ENCODE measurements at regions not wholly inside any gene's neighbourhood (a gene's known extent, or its start where the extent isn't known, plus 50 kb on each side); places are given as distances from the start of the nearest gene placed in this dataset.

DNA sequence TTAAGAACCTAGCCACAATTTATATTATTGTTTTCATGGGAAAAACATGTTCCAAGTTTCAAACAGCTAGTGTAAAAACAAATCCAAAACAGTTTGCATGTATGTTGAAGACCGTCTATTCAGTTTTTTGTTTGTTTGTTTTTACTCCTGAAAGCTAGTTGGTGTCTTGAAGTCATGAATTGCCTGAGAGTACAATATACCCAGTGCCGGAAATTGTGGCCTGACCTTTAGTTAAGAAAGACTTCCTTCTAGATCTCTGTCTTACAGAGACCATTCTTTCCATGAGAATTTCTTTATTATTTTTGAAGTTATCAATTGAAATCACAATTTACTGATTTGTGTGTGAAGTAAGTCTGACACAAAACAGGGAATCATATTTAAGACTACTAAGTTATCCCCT lies 474.8 kb downstream of the KCNJ2 start:
- Histone ChIP-seq H3K27ac (ENCODE audit: low read depth) (no peak overlapping the region), H4K20me1 (replicated peaks; ENCODE audit: insufficient read depth) (no peaks in the 10 kb centered on the region), H3F3A (replicated peaks; ENCODE audit: low read depth) (no peaks in the 10 kb centered on the region), H3K4me2 (no peak overlapping the region), H3K9me2 (ENCODE audit: insufficient read depth) (no peaks in the 10 kb centered on the region), H3K4me1 (ENCODE audit: insufficient read depth) (peaks cover 21% of the 10 kb centered on the region), H3K27me3 (ENCODE audit: insufficient read depth) (no peaks in the 10 kb centered on the region), H3K4me3 (no peak overlapping the region), H2AFZ (no peak overlapping the region), H3K36me3 (ENCODE audit: insufficient read depth) (no peaks in the 10 kb centered on the region), H3K79me2 (replicated peaks; ENCODE audit: insufficient read depth) (no peaks in the 10 kb centered on the region)
- ATAC-seq (no peak), DNase-seq (ENCODE audit: low spot score) (no peak)
- Mint-ChIP-seq H3K27me3 (ENCODE audit: insufficient read depth, low read depth, poor library complexity) (no peaks in the 10 kb centered on the region), H3K36me3 (ENCODE audit: low read depth) (0 out of 3 replicates have a peak, but pooled peaks cover 3% of the 10 kb centered on the region), H3K4me3 (no peak overlapping the region), H3K9me3 (peaks cover 6% of the 10 kb centered on the region; the same call in 2 of the 3 replicates), H3K4me1 (peaks cover 24% of the 10 kb centered on the region), H3K27ac (no peak overlapping the region)
- TF ChIP-seq, protein P1, sequence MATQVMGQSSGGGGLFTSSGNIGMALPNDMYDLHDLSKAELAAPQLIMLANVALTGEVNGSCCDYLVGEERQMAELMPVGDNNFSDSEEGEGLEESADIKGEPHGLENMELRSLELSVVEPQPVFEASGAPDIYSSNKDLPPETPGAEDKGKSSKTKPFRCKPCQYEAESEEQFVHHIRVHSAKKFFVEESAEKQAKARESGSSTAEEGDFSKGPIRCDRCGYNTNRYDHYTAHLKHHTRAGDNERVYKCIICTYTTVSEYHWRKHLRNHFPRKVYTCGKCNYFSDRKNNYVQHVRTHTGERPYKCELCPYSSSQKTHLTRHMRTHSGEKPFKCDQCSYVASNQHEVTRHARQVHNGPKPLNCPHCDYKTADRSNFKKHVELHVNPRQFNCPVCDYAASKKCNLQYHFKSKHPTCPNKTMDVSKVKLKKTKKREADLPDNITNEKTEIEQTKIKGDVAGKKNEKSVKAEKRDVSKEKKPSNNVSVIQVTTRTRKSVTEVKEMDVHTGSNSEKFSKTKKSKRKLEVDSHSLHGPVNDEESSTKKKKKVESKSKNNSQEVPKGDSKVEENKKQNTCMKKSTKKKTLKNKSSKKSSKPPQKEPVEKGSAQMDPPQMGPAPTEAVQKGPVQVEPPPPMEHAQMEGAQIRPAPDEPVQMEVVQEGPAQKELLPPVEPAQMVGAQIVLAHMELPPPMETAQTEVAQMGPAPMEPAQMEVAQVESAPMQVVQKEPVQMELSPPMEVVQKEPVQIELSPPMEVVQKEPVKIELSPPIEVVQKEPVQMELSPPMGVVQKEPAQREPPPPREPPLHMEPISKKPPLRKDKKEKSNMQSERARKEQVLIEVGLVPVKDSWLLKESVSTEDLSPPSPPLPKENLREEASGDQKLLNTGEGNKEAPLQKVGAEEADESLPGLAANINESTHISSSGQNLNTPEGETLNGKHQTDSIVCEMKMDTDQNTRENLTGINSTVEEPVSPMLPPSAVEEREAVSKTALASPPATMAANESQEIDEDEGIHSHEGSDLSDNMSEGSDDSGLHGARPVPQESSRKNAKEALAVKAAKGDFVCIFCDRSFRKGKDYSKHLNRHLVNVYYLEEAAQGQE (IDR thresholded peaks at IDR 0.05; ENCODE audit: unreplicated experiment) = no peak
- TF ChIP-seq NANOG (IDR thresholded peaks at IDR 0.05; ENCODE audit: borderline replicate concordance) = no peak
- no peak for TF ChIP-seq ZNF114 (CRISPR knock-in tag; IDR thresholded peaks at IDR 0.05)

DNA sequence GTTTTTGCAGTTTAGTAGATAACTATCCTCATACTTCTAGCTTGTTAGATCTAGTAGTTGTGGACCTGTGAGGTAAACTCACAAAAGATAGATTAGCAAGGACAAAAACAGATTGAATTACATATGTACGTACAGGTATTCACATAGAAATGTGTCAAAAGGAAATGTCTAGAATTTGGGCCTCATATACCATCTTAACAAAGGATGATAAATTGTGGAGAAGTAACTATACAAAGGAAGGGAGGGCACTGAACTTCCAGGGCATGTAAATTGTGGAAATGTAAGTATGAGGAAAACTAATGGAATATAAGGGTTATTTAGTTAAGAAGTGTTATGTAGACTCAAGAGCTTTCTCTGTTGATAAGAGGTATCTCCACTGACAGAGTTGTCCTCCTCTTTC lies 477.3 kb downstream of the KCNJ2 start:
- no peaks in the 10 kb centered on the region for H3F3A ChIP-seq (replicated peaks; ENCODE audit: low read depth)
- no peak overlapping the region for H3K4me2 ChIP-seq
- ATAC-seq = no peak
- no peaks in the 10 kb centered on the region for H3K79me2 ChIP-seq (replicated peaks; ENCODE audit: insufficient read depth)
- no peaks in the 10 kb centered on the region for H3K9me2 ChIP-seq (ENCODE audit: insufficient read depth)
- no peak overlapping the region for H3K27ac ChIP-seq (ENCODE audit: low read depth)
- H3K4me1 ChIP-seq (ENCODE audit: insufficient read depth) = peaks cover 7% of the 10 kb centered on the region; the same call in 1 of the 2 replicates
- no peak for DNase-seq (ENCODE audit: low spot score)
- H4K20me1 ChIP-seq (replicated peaks; ENCODE audit: insufficient read depth) = no peaks in the 10 kb centered on the region
- no peak overlapping the region for H3K4me3 Mint-ChIP-seq
- no peaks in the 10 kb centered on the region for H3K27me3 ChIP-seq (ENCODE audit: insufficient read depth)
- no peaks in the 10 kb centered on the region for H3K27me3 Mint-ChIP-seq (ENCODE audit: insufficient read depth, low read depth, poor library complexity)
- peaks cover 7% of the 10 kb centered on the region; the same call in 2 of the 3 replicates for H3K4me1 Mint-ChIP-seq
- H3K4me3 ChIP-seq = no peak overlapping the region
- no peaks in the 10 kb centered on the region for H3K36me3 ChIP-seq (ENCODE audit: insufficient read depth)
- 0 out of 3 replicates have a peak, but pooled peaks cover 3% of the 10 kb centered on the region for H3K36me3 Mint-ChIP-seq (ENCODE audit: low read depth)
- no peak overlapping the region for H2AFZ ChIP-seq
- H3K9me3 Mint-ChIP-seq = peaks cover 6% of the 10 kb centered on the region; the same call in 2 of the 3 replicates
- H3K27ac Mint-ChIP-seq = no peak overlapping the region
- TF ChIP-seq JUNB (IDR thresholded peaks at IDR 0.05; ENCODE audit: unreplicated experiment) (no peak), EZH2phosphoT487 (IDR thresholded peaks at IDR 0.05; ENCODE audit: unreplicated experiment) (no peak), ZNF331 (CRISPR knock-in tag; IDR thresholded peaks at IDR 0.05; ENCODE audit: low read depth) (no peak), POLR2AphosphoS5 (IDR thresholded peaks at IDR 0.05; ENCODE audit: low read depth) (no peak), ZNF114 (CRISPR knock-in tag; IDR thresholded peaks at IDR 0.05) (no peak), CREB1 (CRISPR knock-in tag; IDR thresholded peaks at IDR 0.05; ENCODE audit: low read depth) (no peak), EZH2 (IDR thresholded peaks at IDR 0.05; ENCODE audit: low read depth, unreplicated experiment) (no peak)
- TF ChIP-seq, protein P2, sequence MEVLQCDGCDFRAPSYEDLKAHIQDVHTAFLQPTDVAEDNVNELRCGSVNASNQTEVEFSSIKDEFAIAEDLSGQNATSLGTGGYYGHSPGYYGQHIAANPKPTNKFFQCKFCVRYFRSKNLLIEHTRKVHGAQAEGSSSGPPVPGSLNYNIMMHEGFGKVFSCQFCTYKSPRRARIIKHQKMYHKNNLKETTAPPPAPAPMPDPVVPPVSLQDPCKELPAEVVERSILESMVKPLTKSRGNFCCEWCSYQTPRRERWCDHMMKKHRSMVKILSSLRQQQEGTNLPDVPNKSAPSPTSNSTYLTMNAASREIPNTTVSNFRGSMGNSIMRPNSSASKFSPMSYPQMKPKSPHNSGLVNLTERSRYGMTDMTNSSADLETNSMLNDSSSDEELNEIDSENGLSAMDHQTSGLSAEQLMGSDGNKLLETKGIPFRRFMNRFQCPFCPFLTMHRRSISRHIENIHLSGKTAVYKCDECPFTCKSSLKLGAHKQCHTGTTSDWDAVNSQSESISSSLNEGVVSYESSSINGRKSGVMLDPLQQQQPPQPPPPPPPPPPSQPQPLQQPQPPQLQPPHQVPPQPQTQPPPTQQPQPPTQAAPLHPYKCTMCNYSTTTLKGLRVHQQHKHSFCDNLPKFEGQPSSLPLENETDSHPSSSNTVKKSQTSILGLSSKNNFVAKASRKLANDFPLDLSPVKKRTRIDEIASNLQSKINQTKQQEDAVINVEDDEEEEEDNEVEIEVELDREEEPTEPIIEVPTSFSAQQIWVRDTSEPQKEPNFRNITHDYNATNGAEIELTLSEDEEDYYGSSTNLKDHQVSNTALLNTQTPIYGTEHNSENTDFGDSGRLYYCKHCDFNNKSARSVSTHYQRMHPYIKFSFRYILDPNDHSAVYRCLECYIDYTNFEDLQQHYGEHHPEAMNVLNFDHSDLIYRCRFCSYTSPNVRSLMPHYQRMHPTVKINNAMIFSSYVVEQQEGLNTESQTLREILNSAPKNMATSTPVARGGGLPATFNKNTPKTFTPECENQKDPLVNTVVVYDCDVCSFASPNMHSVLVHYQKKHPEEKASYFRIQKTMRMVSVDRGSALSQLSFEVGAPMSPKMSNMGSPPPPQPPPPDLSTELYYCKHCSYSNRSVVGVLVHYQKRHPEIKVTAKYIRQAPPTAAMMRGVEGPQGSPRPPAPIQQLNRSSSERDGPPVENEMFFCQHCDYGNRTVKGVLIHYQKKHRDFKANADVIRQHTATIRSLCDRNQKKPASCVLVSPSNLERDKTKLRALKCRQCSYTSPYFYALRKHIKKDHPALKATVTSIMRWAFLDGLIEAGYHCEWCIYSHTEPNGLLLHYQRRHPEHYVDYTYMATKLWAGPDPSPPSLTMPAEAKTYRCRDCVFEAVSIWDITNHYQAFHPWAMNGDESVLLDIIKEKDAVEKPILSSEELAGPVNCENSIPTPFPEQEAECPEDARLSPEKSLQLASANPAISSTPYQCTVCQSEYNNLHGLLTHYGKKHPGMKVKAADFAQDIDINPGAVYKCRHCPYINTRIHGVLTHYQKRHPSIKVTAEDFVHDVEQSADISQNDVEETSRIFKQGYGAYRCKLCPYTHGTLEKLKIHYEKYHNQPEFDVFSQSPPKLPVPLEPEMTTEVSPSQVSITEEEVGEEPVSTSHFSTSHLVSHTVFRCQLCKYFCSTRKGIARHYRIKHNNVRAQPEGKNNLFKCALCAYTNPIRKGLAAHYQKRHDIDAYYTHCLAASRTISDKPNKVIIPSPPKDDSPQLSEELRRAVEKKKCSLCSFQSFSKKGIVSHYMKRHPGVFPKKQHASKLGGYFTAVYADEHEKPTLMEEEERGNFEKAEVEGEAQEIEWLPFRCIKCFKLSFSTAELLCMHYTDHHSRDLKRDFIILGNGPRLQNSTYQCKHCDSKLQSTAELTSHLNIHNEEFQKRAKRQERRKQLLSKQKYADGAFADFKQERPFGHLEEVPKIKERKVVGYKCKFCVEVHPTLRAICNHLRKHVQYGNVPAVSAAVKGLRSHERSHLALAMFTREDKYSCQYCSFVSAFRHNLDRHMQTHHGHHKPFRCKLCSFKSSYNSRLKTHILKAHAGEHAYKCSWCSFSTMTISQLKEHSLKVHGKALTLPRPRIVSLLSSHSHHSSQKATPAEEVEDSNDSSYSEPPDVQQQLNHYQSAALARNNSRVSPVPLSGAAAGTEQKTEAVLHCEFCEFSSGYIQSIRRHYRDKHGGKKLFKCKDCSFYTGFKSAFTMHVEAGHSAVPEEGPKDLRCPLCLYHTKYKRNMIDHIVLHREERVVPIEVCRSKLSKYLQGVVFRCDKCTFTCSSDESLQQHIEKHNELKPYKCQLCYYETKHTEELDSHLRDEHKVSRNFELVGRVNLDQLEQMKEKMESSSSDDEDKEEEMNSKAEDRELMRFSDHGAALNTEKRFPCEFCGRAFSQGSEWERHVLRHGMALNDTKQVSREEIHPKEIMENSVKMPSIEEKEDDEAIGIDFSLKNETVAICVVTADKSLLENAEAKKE (CRISPR knock-in tag; IDR thresholded peaks at IDR 0.05) = no peak
- TF ChIP-seq, protein P3, sequence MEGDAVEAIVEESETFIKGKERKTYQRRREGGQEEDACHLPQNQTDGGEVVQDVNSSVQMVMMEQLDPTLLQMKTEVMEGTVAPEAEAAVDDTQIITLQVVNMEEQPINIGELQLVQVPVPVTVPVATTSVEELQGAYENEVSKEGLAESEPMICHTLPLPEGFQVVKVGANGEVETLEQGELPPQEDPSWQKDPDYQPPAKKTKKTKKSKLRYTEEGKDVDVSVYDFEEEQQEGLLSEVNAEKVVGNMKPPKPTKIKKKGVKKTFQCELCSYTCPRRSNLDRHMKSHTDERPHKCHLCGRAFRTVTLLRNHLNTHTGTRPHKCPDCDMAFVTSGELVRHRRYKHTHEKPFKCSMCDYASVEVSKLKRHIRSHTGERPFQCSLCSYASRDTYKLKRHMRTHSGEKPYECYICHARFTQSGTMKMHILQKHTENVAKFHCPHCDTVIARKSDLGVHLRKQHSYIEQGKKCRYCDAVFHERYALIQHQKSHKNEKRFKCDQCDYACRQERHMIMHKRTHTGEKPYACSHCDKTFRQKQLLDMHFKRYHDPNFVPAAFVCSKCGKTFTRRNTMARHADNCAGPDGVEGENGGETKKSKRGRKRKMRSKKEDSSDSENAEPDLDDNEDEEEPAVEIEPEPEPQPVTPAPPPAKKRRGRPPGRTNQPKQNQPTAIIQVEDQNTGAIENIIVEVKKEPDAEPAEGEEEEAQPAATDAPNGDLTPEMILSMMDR (conservative IDR thresholded peaks at IDR 0.05; ENCODE audit: low read depth in 2 of 2) = no peak

All from GM23338 (cell line).